AG09309 (cell line): ENCODE measurements at regions not wholly inside any gene's neighbourhood (a gene's known extent, or its start where the extent isn't known, plus 50 kb on each side); places are given as distances from the start of the nearest gene placed in this dataset.

Experiments used
- DNase-seq: peaks from one replicate; pipeline ENCODE4 v3.0.0-alpha.2; 2010; ENCODE audit warnings: low read depth
- H3K4me3 ChIP-seq: 2 replicates; pipeline ENCODE4 v1.5.1; 2011; ENCODE audit warnings: mild to moderate bottlenecking, low read depth, low read length, moderate library complexity; ENCODE audit not compliant: control insufficient read depth
- CTCF ChIP-seq: IDR thresholded peaks from 2 replicates; pipeline ENCODE4 v1.5.1; 2011; ENCODE audit warnings: mild to moderate bottlenecking, low read depth, low read length, inconsistent platforms; ENCODE audit not compliant: insufficient read depth, control insufficient read depth; ENCODE audit errors: missing control alignments

- no peak for DNase-seq
- TF ChIP-seq CTCF, result no peak
- H3K4me3 ChIP-seq, result no peak overlapping the region
Measured at GRCh38 chr4:34771632-34772031, 1472.7 kb downstream of the ARAP2 start.

DNA sequence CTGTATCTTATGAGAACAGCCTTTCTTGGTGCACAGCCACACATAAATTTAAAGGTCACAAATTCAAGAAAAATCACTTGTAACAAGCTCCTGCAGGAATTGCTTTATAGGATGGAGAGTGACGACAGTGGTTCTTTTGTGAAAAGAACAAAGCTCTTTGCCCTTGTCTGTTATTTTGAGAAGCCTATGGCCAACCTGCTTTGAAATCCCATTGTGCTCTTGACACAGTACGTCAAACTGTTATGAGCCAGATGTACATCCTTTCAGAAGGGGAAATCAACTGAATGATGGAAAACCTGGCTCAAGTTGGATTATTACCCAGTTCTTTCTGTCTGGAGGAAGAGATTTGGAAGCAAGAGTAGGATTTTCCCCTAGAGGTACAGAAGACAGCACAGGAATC is 1454.2 kb downstream of the ARAP2 start:
- H3K4me3 ChIP-seq, result no peak overlapping the region
- TF ChIP-seq CTCF, result no peak
- DNase-seq, result no peak

DNA sequence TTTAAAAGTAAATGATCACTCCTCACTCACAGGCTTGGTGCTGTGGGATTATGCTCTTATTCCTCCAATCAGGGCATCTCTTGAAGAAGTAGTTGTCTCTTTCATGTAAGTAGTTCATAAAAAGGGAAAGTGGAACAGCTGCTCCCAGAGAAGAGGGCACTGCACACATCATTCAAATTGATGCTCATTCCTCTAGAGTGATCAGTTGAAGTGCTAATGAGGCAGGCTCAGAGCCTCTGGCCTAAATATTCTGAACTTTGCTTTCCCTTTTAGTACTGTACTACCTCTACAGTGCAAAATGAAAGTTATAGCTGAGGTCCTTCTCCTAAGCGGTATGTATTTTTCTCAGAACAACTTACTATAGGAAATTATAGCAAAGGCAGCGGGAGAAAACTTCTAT is 1453.1 kb downstream of the ARAP2 start:
- DNase-seq, result no peak
- TF ChIP-seq CTCF, result no peak
- no peak overlapping the region for H3K4me3 ChIP-seq

GRCh38 chr4:34800953-34801352 is 1443.4 kb downstream of the ARAP2 start:
- no peak for TF ChIP-seq CTCF
- H3K4me3 ChIP-seq, result no peak overlapping the region
- no peak for DNase-seq

DNA sequence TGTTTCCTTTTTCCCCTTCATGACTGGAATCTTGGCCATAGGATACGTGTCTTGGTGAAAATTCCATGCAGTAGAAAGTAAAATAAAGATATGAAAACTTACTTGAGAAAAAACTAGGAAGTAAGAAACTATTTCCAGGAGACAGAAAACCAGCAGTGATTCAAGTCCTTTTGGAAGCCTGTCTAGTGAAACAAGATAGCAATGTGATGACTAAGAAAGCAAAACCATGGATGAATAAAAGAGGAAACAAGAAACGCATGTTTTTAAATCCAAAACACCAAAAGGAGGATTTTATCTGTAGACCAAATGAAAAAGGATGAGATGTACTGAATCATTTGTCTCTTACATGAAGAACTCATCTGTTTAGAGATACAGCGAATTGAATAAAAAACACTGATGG is 1430.0 kb downstream of the ARAP2 start:
- H3K4me3 ChIP-seq, result no peak overlapping the region
- no peak for TF ChIP-seq CTCF
- DNase-seq, result no peak

- DNase-seq, result no peak
- TF ChIP-seq CTCF, result no peak
- no peak overlapping the region for H3K4me3 ChIP-seq
Measured at GRCh38 chr4:34824515-34824914, 1419.8 kb downstream of the ARAP2 start.

DNA sequence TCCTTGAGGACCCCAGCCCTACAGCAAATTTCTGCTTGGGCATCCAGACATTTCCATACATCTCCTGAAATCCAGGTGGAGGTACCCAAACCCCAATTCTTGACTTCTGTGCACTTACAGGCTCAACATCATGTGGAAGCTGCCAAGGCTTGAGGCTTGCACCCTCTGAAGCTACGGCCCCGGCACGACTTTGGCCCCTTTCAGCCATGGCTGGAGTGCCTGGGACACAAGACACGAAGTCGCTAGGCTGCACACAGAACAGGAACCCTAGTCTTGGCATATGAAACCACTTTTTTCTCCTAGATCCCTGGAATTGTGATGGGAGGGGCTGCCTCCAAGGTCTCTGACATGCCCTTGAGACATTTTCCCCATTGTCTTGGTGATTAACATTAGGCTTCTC is 1417.7 kb downstream of the ARAP2 start:
- no peak for DNase-seq
- H3K4me3 ChIP-seq, result no peak overlapping the region
- TF ChIP-seq CTCF, result no peak
